Osteoblast (primary cell): ENCODE measurements at regions not wholly inside any gene's neighbourhood (a gene's known extent, or its start where the extent isn't known, plus 50 kb on each side); places are given as distances from the start of the nearest gene placed in this dataset.

Experiments
- DNase-seq: peaks from one replicate; pipeline ENCODE4 v3.0.0; 2011; ENCODE audit warnings: low spot score, mixed read lengths; ENCODE audit not compliant: insufficient read length; ENCODE audit errors: missing footprints
- H2AFZ ChIP-seq: 2 replicates; pipeline ENCODE4 v1.6.0; 2011; ENCODE audit warnings: mild to moderate bottlenecking, low read length
- H3K27ac ChIP-seq: 2 replicates; pipeline ENCODE4 v1.5.1; 2011; ENCODE audit warnings: mild to moderate bottlenecking, low read depth, low read length, moderate library complexity
- H3K27me3 ChIP-seq: 2 replicates; pipeline ENCODE4 v1.6.0; 2012; ENCODE audit warnings: mild to moderate bottlenecking, control low read depth, inconsistent platforms, low read length, moderate library complexity; ENCODE audit not compliant: insufficient read depth
- H3K36me3 ChIP-seq: 2 replicates; pipeline ENCODE4 v1.5.1; 2011; ENCODE audit warnings: mild to moderate bottlenecking, low read length, control low read depth, moderate library complexity; ENCODE audit not compliant: insufficient read depth
- H3K4me1 ChIP-seq: 2 replicates; pipeline ENCODE4 v1.5.1; 2011; ENCODE audit warnings: mild to moderate bottlenecking, low read length, control low read depth, moderate library complexity; ENCODE audit not compliant: insufficient read depth
- H3K4me2 ChIP-seq: 2 replicates; pipeline ENCODE4 v1.6.0; 2011; ENCODE audit warnings: mild to moderate bottlenecking, low read length; ENCODE audit not compliant: insufficient read depth
- H3K4me3 ChIP-seq: fragments of 200-600 bp; sonication (generic); 3 replicates; pipeline ENCODE4 v1.5.1; 2012; ENCODE audit warnings: mild to moderate bottlenecking, low read length, inconsistent platforms; ENCODE audit not compliant: insufficient read depth
- H3K79me2 ChIP-seq: 2 replicates; pipeline ENCODE4 v1.6.0; 2012; ENCODE audit warnings: mild to moderate bottlenecking, low read length, control low read depth, inconsistent platforms; ENCODE audit not compliant: insufficient read depth
- H3K9me3 ChIP-seq: 2 replicates; pipeline ENCODE4 v1.5.1; 2011; ENCODE audit warnings: low read depth, low read length, control low read depth
- H4K20me1 ChIP-seq: 2 replicates; pipeline ENCODE4 v1.6.0; 2012; ENCODE audit warnings: mild to moderate bottlenecking, low read length, control low read depth; ENCODE audit not compliant: insufficient read depth
- TF ChIP-seq, protein P1 (sequence below): IDR thresholded peaks from 2 replicates; pipeline ENCODE4 v1.5.1; 2011; ENCODE audit warnings: mild to moderate bottlenecking, low read depth, low read length, moderate library complexity; ENCODE audit errors: extremely low read depth

DNA sequence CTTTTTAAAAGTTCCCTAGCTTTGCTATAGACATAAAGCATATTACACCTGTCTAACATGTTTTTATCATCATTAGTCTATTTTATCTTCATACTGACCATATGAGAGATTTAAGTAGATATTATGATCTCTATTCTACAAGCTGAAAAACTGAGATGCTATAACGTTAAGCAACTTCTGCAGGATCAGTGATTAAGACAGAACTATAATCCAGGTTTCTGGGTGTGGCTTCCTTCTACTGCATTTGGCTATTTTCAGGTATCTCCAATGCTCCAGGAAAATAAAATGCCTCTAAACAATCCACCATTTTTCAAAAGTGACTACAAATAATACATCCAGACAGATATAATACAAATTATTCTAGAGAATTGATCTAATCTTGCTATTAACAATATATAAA is 53.4 kb downstream of the RGS2 start:
- H4K20me1 ChIP-seq = no peaks in the 10 kb centered on the region
- no peak overlapping the region for H2AFZ ChIP-seq
- no peak for DNase-seq
- TF ChIP-seq, protein P1, sequence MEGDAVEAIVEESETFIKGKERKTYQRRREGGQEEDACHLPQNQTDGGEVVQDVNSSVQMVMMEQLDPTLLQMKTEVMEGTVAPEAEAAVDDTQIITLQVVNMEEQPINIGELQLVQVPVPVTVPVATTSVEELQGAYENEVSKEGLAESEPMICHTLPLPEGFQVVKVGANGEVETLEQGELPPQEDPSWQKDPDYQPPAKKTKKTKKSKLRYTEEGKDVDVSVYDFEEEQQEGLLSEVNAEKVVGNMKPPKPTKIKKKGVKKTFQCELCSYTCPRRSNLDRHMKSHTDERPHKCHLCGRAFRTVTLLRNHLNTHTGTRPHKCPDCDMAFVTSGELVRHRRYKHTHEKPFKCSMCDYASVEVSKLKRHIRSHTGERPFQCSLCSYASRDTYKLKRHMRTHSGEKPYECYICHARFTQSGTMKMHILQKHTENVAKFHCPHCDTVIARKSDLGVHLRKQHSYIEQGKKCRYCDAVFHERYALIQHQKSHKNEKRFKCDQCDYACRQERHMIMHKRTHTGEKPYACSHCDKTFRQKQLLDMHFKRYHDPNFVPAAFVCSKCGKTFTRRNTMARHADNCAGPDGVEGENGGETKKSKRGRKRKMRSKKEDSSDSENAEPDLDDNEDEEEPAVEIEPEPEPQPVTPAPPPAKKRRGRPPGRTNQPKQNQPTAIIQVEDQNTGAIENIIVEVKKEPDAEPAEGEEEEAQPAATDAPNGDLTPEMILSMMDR = no peak
- no peak overlapping the region for H3K4me3 ChIP-seq
- no peaks in the 10 kb centered on the region for H3K9me3 ChIP-seq
- H3K27me3 ChIP-seq = no peaks in the 10 kb centered on the region
- H3K79me2 ChIP-seq = no peaks in the 10 kb centered on the region
- no peaks in the 10 kb centered on the region for H3K36me3 ChIP-seq
- no peak overlapping the region for H3K27ac ChIP-seq
- H3K4me2 ChIP-seq = no peak overlapping the region
- H3K4me1 ChIP-seq = no peaks in the 10 kb centered on the region

DNA sequence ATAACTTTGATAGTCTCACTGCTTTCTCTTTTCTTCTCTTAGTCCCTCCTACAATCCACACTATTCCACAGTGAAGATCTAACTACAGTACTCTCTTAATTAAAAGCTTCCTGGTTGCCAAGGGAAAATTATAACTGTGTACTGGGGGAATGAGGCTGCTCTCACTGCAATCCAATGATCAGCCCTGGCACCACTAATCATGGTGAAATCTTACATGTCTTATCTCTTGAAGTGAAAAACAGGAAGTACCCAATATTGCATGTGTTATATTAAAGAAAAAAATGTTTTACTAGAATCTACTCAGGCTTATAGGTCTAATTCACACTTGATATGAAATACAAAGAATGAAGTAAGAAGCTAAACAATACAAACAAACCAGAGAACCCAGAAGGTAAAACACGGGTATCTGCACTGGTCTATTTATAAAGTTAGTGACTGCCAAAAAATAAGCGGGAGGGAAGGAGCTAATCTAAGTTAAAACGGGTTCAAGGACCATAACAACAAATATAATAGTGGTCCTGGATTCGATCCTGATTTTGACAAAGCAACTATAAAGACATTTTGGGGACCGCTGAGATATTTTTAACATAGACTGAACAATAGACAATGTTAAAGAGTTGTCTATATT is 57.5 kb downstream of the RGS2 start:
- Histone ChIP-seq H3K4me1 (no peaks in the 10 kb centered on the region), H3K4me2 (no peak overlapping the region), H3K36me3 (no peaks in the 10 kb centered on the region), H3K27ac (no peak overlapping the region), H3K79me2 (no peaks in the 10 kb centered on the region), H4K20me1 (no peaks in the 10 kb centered on the region), H2AFZ (peak overlapping the region; percentile 41), H3K9me3 (no peaks in the 10 kb centered on the region), H3K27me3 (no peaks in the 10 kb centered on the region), H3K4me3 (no peak overlapping the region)
- TF ChIP-seq, protein P1 = no peak
- no peak for DNase-seq

DNA sequence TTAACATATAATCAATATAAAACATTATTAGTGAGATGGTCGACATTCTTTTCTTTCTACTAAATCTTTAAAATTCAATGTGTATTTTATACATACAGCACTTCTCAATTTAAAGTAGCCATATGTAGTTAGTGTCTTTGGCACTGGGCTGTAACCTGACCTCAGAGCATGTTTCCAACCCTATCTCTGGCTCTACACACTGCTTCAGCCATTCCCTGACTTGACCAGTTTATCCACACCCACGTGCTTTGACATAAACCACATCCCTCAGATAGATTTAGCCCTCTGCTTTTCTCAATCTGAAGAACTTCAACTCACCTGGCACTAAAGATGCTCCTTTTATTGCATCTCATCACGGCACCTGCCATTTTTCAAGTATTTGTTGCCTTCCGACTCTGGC is 58.3 kb downstream of the RGS2 start:
- no peak for DNase-seq
- Histone ChIP-seq H3K4me3 (no peak overlapping the region), H3K79me2 (no peaks in the 10 kb centered on the region), H3K27ac (no peak overlapping the region), H4K20me1 (no peaks in the 10 kb centered on the region), H3K27me3 (no peaks in the 10 kb centered on the region), H3K36me3 (no peaks in the 10 kb centered on the region), H3K9me3 (no peaks in the 10 kb centered on the region), H3K4me2 (no peak overlapping the region), H3K4me1 (no peaks in the 10 kb centered on the region), H2AFZ (peak overlapping the region; percentile 51)
- TF ChIP-seq, protein P1 = no peak

DNA sequence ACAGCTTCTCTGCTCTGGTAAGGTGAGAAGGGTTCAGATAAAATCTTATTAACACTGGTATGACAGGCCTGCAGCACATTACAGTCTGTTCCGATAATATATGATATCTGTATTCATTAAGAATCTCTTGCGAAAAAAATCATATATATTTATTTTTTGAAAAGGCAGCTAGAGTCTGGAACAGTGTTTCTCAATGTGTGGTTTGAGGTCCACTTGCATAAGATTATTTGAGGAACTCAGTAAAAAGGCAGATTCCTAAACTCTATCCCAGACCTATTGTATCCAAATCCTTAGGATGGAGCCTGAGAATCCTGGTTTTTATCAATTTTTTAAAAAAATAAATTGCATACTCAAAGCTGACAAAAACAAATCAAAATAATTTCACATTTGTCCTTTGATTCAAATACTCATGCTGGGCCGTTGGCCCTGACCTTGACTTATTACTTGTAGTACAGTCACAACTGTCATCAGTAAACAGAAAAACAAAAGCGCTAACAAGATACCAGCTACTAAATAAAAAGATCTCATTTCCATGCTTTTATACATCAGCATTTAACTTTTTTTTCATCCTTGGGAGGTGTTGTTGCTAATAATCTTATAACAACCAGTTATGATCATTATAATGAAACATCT is 60.6 kb downstream of the RGS2 start:
- no peaks in the 10 kb centered on the region for H3K36me3 ChIP-seq
- TF ChIP-seq, protein P1 = no peak
- H3K27me3 ChIP-seq = no peaks in the 10 kb centered on the region
- H2AFZ ChIP-seq = no peak overlapping the region
- H3K4me1 ChIP-seq = no peaks in the 10 kb centered on the region
- no peak overlapping the region for H3K4me3 ChIP-seq
- no peaks in the 10 kb centered on the region for H3K79me2 ChIP-seq
- no peaks in the 10 kb centered on the region for H3K9me3 ChIP-seq
- no peak overlapping the region for H3K27ac ChIP-seq
- H3K4me2 ChIP-seq = no peak overlapping the region
- no peaks in the 10 kb centered on the region for H4K20me1 ChIP-seq
- DNase-seq = no peak
